Activated CD4-positive, alpha-beta T cell treated with anti-CD3 and anti-CD28 coated beads for 36 hours (primary cell): ENCODE measurements at regions not wholly inside any gene's neighbourhood (a gene's known extent, or its start where the extent isn't known, plus 50 kb on each side); places are given as distances from the start of the nearest gene placed in this dataset.

Source experiments
- ATAC-seq: fragments of 200-7000 bp; cut with Tn5 transposase; one replicate; pipeline ENCODE4 v1.10.0; 2021; ENCODE audit warnings: mild to moderate bottlenecking, moderate library complexity
- CTCF ChIA-PET: fragments of 350-600 bp; sonication (Branson Sonifier 250); formaldehyde crosslinking; loops from one replicate; lab custom pipeline; 2021; ENCODE audit warnings: antibody characterized with exemption; lab: Charles Lee
- POLR2A ChIA-PET: fragments of 350-600 bp; sonication (Branson Sonifier 250); formaldehyde crosslinking; loops from one replicate; lab custom pipeline; 2021; ENCODE audit warnings: antibody characterized with exemption, inconsistent platforms; lab: Charles Lee
- DNase-seq: peaks from one replicate; pipeline ENCODE4 v3.0.0-alpha.2; 2020
- H3K27ac Mint-ChIP-seq: one replicate; pipeline ENCODE4 v1.8.0; 2021; ENCODE audit warnings: mixed read lengths
- H3K27me3 Mint-ChIP-seq: one replicate; pipeline ENCODE4 v1.8.0; 2021; ENCODE audit warnings: mixed read lengths
- H3K36me3 Mint-ChIP-seq: one replicate; pipeline ENCODE4 v1.8.0; 2021; ENCODE audit warnings: low read depth, mixed read lengths
- H3K4me1 Mint-ChIP-seq: one replicate; pipeline ENCODE4 v1.8.0; 2021; ENCODE audit warnings: mixed read lengths
- H3K4me3 Mint-ChIP-seq: one replicate; pipeline ENCODE4 v1.8.0; 2021; ENCODE audit warnings: mild to moderate bottlenecking, moderate library complexity, mixed read lengths
- H3K9me3 Mint-ChIP-seq: one replicate; pipeline ENCODE4 v1.8.0; 2021; ENCODE audit warnings: low read depth, mixed read lengths
- intact Hi-C, 2 experiments: fragments of 100-400 bp; cut with DNase I in 1 of 2; cut with micrococcal nuclease in 1 of 2; formaldehyde crosslinking; loops; one replicate each; pipeline versions ENCODE4 v1.14.2 to v1.15.1; 2022 to 2024; cut with DNase I, micrococcal nuclease

GRCh38 chr6:145009711-145010110 is 724.6 kb downstream of the UTRN start:
- Mint-ChIP-seq H3K27ac (no peak overlapping the region), H3K27me3 (peaks cover 30% of the 10 kb centered on the region), H3K4me3 (no peak overlapping the region), H3K9me3 (no peaks in the 10 kb centered on the region), H3K36me3 (no peaks in the 10 kb centered on the region), H3K4me1 (no peaks in the 10 kb centered on the region)
- no peak for DNase-seq
- CTCF ChIA-PET = no interaction called here
- ATAC-seq = no peak
- intact Hi-C loops = no loop called here
- POLR2A ChIA-PET = no interaction called here

GRCh38 chr6:145012039-145012662 is 723.2 kb downstream of the EPM2A start:
- no peaks in the 10 kb centered on the region for H3K36me3 Mint-ChIP-seq
- H3K27me3 Mint-ChIP-seq = peaks cover 22% of the 10 kb centered on the region
- H3K4me1 Mint-ChIP-seq = peaks cover 11% of the 10 kb centered on the region
- no peak overlapping the region for H3K27ac Mint-ChIP-seq
- no peak for DNase-seq
- peaks cover 3% of the 10 kb centered on the region for H3K9me3 Mint-ChIP-seq
- CTCF ChIA-PET = interaction anchor here (0.6 kb wide), 1 partner anchor 123 kb away, joined by 3 read pairs; no protein-coding TSS in a partner anchor
- intact Hi-C loops = no loop called here
- POLR2A ChIA-PET = no interaction called here
- ATAC-seq = no peak
- no peak overlapping the region for H3K4me3 Mint-ChIP-seq

- intact Hi-C loops = loop anchor here in 1 of 2 experiments (5.0 kb wide), 1 partner anchor 414 kb away; no protein-coding TSS in a partner anchor
- CTCF ChIA-PET = interaction anchor here (0.6 kb wide), 1 partner anchor 34 kb away, joined by 3 read pairs; no protein-coding TSS in a partner anchor
- H3K27ac Mint-ChIP-seq = no peak overlapping the region
- H3K27me3 Mint-ChIP-seq = peaks cover 14% of the 10 kb centered on the region
- DNase-seq (peak; percentile 56), ATAC-seq (peak; percentile 99)
- H3K4me3 Mint-ChIP-seq = no peak overlapping the region
- peaks cover 3% of the 10 kb centered on the region for H3K9me3 Mint-ChIP-seq
- H3K36me3 Mint-ChIP-seq = no peaks in the 10 kb centered on the region
- POLR2A ChIA-PET = no interaction called here
- H3K4me1 Mint-ChIP-seq = peaks cover 16% of the 10 kb centered on the region
These were observed 719.4 kb downstream of the EPM2A start for GRCh38 chr6:145015739-145016558.

GRCh38 chr6:145017051-145017450 is 718.3 kb downstream of the EPM2A start:
- Mint-ChIP-seq H3K4me3 (no peak overlapping the region), H3K4me1 (peaks cover 16% of the 10 kb centered on the region)
- POLR2A ChIA-PET = no interaction called here

GRCh38 chr6:145017516-145017915 is 717.8 kb downstream of the EPM2A start:
- intact Hi-C loops = loop anchor here in 1 of 2 experiments (5.0 kb wide), 1 partner anchor 415 kb away; no protein-coding TSS in a partner anchor
- DNase-seq = no peak
- Mint-ChIP-seq H3K36me3 (no peaks in the 10 kb centered on the region), H3K27me3 (peaks cover 14% of the 10 kb centered on the region), H3K4me3 (no peak overlapping the region), H3K4me1 (peaks cover 21% of the 10 kb centered on the region), H3K9me3 (peaks cover 3% of the 10 kb centered on the region), H3K27ac (no peak overlapping the region)
- ATAC-seq = peak; percentile 58
- ChIA-PET POLR2A (no interaction called here), CTCF (no interaction called here)

More at GRCh38 chr6:145017051-145017450, 718.3 kb downstream of the EPM2A start:
- intact Hi-C loops = loop anchor here in 1 of 2 experiments (5.0 kb wide), 1 partner anchor 415 kb away; no protein-coding TSS in a partner anchor
- CTCF ChIA-PET = no interaction called here
- H3K9me3 Mint-ChIP-seq = peaks cover 3% of the 10 kb centered on the region
- no peak overlapping the region for H3K27ac Mint-ChIP-seq
- ATAC-seq (no peak), DNase-seq (no peak)
- peaks cover 12% of the 10 kb centered on the region for H3K27me3 Mint-ChIP-seq
- H3K36me3 Mint-ChIP-seq = no peaks in the 10 kb centered on the region

GRCh38 chr6:145018027-145018426 is 717.3 kb downstream of the EPM2A start:
- no peaks in the 10 kb centered on the region for H3K36me3 Mint-ChIP-seq
- intact Hi-C loops = loop anchor here in 1 of 2 experiments (5.0 kb wide), 1 partner anchor 416 kb away; no protein-coding TSS in a partner anchor
- peaks cover 21% of the 10 kb centered on the region for H3K4me1 Mint-ChIP-seq

GRCh38 chr6:145020114-145020513 is 715.2 kb downstream of the EPM2A start:
- H3K4me3 Mint-ChIP-seq = no peak overlapping the region
- H3K27me3 Mint-ChIP-seq = peaks cover 9% of the 10 kb centered on the region
- ATAC-seq = no peak
- peaks cover 21% of the 10 kb centered on the region for H3K4me1 Mint-ChIP-seq
- peaks cover 3% of the 10 kb centered on the region for H3K9me3 Mint-ChIP-seq
- CTCF ChIA-PET = no interaction called here
- no peak for DNase-seq
- intact Hi-C loops = no loop called here
- POLR2A ChIA-PET = no interaction called here
- H3K27ac Mint-ChIP-seq = no peak overlapping the region
- H3K36me3 Mint-ChIP-seq = no peaks in the 10 kb centered on the region

More at GRCh38 chr6:145018027-145018426, 717.3 kb downstream of the EPM2A start:
- ATAC-seq (no peak), DNase-seq (no peak)
- CTCF ChIA-PET = no interaction called here
- H3K9me3 Mint-ChIP-seq = peaks cover 3% of the 10 kb centered on the region
- POLR2A ChIA-PET = no interaction called here
- no peak overlapping the region for H3K27ac Mint-ChIP-seq
- H3K4me3 Mint-ChIP-seq = no peak overlapping the region
- H3K27me3 Mint-ChIP-seq = peaks cover 14% of the 10 kb centered on the region

GRCh38 chr6:145020543-145020942 is 714.8 kb downstream of the EPM2A start:
- intact Hi-C loops = no loop called here
- Mint-ChIP-seq H3K4me3 (no peak overlapping the region), H3K36me3 (no peaks in the 10 kb centered on the region), H3K9me3 (peaks cover 3% of the 10 kb centered on the region), H3K27ac (no peak overlapping the region), H3K27me3 (peaks cover 9% of the 10 kb centered on the region), H3K4me1 (peaks cover 21% of the 10 kb centered on the region)
- DNase-seq (no peak), ATAC-seq (no peak)
- ChIA-PET POLR2A (no interaction called here), CTCF (interaction anchor here (0.9 kb wide), 1 partner anchor 74 kb away, joined by 3 read pairs; no protein-coding TSS in a partner anchor)

- POLR2A ChIA-PET = no interaction called here
- H3K36me3 Mint-ChIP-seq = no peaks in the 10 kb centered on the region
- no peak for DNase-seq
- intact Hi-C loops = no loop called here
- H3K4me1 Mint-ChIP-seq = peaks cover 9% of the 10 kb centered on the region
- H3K27me3 Mint-ChIP-seq = peaks cover 11% of the 10 kb centered on the region
- no peaks in the 10 kb centered on the region for H3K9me3 Mint-ChIP-seq
- no peak overlapping the region for H3K4me3 Mint-ChIP-seq
- no peak overlapping the region for H3K27ac Mint-ChIP-seq
- ATAC-seq = no peak
- CTCF ChIA-PET = no interaction called here
These were observed 713.0 kb downstream of the EPM2A start for GRCh38 chr6:145022199-145022796.

- CTCF ChIA-PET = interaction anchor here (0.7 kb wide), 1 partner anchor 64 kb away, joined by 3 read pairs; no protein-coding TSS in a partner anchor
- no peak for ATAC-seq
- H3K36me3 Mint-ChIP-seq = no peaks in the 10 kb centered on the region
- no peak overlapping the region for H3K4me3 Mint-ChIP-seq
- H3K27ac Mint-ChIP-seq = no peak overlapping the region
- H3K9me3 Mint-ChIP-seq = no peaks in the 10 kb centered on the region
- no peak for DNase-seq
- peaks cover 13% of the 10 kb centered on the region for H3K27me3 Mint-ChIP-seq
- POLR2A ChIA-PET = no interaction called here
- intact Hi-C loops = no loop called here
- H3K4me1 Mint-ChIP-seq = peaks cover 5% of the 10 kb centered on the region
These were observed 712.1 kb downstream of the EPM2A start for GRCh38 chr6:145023116-145023726.

GRCh38 chr6:145025488-145025887 is 709.8 kb downstream of the EPM2A start:
- Mint-ChIP-seq H3K27me3 (peaks cover 16% of the 10 kb centered on the region), H3K4me1 (peaks cover 5% of the 10 kb centered on the region), H3K36me3 (no peaks in the 10 kb centered on the region), H3K27ac (no peak overlapping the region), H3K9me3 (no peaks in the 10 kb centered on the region), H3K4me3 (no peak overlapping the region)
- CTCF ChIA-PET = interaction anchor here (0.7 kb wide), 1 partner anchor 191 kb away, joined by 5 read pairs; no protein-coding TSS in a partner anchor
- intact Hi-C loops = no loop called here
- no peak for DNase-seq
- POLR2A ChIA-PET = no interaction called here
- ATAC-seq = no peak
